H54 (cell line): ENCODE measurements at regions not wholly inside any gene's neighbourhood (a gene's known extent, or its start where the extent isn't known, plus 50 kb on each side); places are given as distances from the start of the nearest gene placed in this dataset.

Experiments used
- DNase-seq: peaks from one replicate; pipeline ENCODE4 v3.0.0; 2011; ENCODE audit warnings: low spot score, mixed read lengths; ENCODE audit not compliant: insufficient read length
- FAIRE-seq: peaks from 3 replicates; lab custom pipeline; 2011; peaks lifted over from hg19 to GRCh38; lab: Jason Lieb, UNC
- POLR2A ChIP-seq: IDR thresholded peaks from 2 replicates; pipeline ENCODE4 v1.6.1; 2011; ENCODE audit warnings: low read depth, mild to moderate bottlenecking, low read length

GRCh38 chr3:182116386-182116785 is 404.7 kb downstream of the SOX2 start:
- no peak for FAIRE-seq
- no peak for TF ChIP-seq POLR2A
- DNase-seq, result no peak

DNA sequence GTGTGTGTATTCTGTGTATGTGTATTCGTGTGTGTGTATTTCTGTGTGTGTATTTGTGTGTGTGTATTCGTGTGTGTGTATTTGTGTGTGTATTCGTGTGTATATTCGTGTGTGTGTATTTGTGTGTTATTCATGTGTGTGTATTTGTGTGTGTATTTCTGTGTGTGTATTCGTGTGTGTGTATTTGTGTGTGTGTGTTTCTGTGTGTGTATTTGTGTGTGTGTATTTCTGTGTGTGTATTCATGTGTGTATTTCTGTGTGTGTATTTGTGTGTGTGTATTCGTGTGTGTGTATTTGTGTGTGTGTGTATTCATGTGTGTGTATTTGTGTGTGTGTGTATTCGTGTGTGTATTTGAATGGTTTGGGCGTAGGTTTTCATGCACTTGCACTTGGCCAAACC is 405.4 kb downstream of the SOX2 start:
- no peak for TF ChIP-seq POLR2A
- no peak for DNase-seq
- FAIRE-seq, result peak; percentile 84

DNA sequence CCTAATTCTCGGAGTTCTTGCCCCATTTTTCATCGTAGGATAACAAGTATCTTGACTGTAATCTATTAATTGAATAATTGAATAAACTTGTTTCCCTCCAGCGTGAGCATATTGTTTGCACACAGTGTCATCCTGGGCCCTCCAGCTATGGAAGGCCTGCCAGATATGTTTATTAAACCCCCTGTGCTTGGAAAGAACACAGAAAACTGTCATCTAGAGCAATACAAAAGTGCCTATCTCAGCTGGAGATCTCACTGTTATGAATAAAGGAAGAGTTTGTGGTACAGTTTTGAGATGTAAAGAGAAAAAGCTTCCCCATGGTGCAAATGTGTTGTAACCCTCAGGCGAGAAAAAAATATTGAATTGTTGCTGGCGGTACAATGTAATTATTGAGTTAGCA is 405.9 kb downstream of the SOX2 start:
- TF ChIP-seq POLR2A, result no peak
- no peak for DNase-seq

GRCh38 chr3:182118066-182118465 is 406.3 kb downstream of the SOX2 start:
- DNase-seq (peak; percentile 21), FAIRE-seq (peak; percentile 96)
- no peak for TF ChIP-seq POLR2A

More for the DNA sequence above, 405.9 kb downstream of the SOX2 start:
- FAIRE-seq, result peak; percentile 57

GRCh38 chr3:182121401-182121800 is 409.7 kb downstream of the SOX2 start:
- TF ChIP-seq POLR2A, result no peak
- DNase-seq (no peak), FAIRE-seq (no peak)

DNA sequence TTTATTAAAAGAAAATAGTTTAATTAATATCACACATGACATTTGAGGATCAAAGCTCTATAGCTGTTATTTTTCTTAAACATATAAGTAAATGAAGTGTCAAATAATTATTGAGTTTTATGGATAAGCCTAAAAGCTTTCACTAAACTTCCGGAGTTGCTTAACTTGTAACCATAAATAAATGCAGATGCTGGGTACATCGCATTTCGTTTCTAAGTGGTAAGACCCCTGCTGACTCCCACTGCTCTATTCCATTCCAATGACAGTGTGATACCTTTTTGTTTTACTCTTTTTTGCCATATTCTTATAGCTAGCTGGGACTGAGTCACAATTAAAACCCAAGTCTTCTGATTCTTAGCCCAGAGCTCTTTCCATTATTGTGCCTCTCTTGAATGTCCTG is 411.1 kb downstream of the SOX2 start:
- DNase-seq (no peak), FAIRE-seq (no peak)
- TF ChIP-seq POLR2A, result no peak

GRCh38 chr3:182124187-182124586 is 412.5 kb downstream of the SOX2 start:
- FAIRE-seq (no peak), DNase-seq (no peak)
- TF ChIP-seq POLR2A, result no peak

DNA sequence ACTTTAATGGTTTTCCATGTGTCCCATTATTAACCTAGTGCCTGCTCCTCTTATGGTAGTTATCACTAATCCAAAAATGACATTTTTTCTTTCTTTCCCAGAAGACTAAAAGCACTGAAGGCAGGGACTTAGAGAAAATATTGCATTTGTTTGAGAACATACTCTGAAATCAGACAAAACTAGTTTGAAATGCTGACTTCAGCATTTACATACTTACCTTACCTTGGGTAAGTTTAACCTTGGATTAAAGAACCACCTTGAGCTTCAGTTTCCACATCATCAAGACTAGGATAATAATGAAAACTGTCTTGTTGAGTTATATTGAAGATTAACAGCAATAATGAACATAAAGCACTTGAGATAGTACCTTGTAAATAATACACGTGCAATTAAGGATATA is 413.0 kb downstream of the SOX2 start:
- DNase-seq (no peak), FAIRE-seq (peak; percentile 30)
- no peak for TF ChIP-seq POLR2A

DNA sequence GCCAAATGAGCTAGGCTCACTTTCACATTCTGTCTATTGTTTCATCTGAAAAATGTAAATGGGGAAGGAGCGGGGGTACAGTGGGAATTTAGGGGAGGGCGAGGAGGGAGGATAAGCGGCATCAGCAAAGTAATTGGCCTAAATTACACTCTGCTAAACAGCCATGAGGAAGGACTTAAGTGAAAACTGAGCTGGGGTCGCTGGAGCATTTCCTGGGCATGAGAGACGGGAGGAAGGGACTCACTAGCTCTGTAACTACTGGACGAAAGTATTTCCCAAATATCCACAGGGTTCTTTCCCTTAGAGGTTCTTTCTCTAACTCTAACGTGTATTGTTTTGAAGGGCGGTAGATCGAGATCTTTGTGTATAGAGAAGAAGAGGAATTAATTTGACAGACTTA is 418.0 kb downstream of the SOX2 start:
- FAIRE-seq (no peak), DNase-seq (no peak)
- no peak for TF ChIP-seq POLR2A

DNA sequence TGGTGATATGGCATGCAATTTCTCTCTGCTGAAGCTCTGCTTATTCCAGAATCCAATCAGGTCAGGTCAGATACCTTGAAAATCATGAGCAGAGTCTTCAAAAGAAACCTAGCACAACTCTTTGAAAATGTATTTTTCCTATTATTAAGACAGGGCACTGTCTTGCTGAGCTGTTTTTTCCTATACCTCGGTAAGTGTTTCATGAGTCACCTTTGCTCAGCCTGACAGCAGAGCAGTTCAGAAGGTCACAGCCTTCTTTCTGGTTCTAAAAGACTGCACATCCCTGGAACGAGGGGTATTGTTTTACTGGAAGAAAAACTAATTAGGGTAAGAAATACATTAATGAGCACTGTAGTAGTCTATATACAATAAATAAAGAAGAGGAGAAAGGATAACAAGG is 422.0 kb downstream of the SOX2 start:
- TF ChIP-seq POLR2A, result no peak
- DNase-seq, result no peak
- no peak for FAIRE-seq

- FAIRE-seq, result no peak
- no peak for TF ChIP-seq POLR2A
- no peak for DNase-seq
Observed at GRCh38 chr3:182135056-182135455, 423.3 kb downstream of the SOX2 start.

DNA sequence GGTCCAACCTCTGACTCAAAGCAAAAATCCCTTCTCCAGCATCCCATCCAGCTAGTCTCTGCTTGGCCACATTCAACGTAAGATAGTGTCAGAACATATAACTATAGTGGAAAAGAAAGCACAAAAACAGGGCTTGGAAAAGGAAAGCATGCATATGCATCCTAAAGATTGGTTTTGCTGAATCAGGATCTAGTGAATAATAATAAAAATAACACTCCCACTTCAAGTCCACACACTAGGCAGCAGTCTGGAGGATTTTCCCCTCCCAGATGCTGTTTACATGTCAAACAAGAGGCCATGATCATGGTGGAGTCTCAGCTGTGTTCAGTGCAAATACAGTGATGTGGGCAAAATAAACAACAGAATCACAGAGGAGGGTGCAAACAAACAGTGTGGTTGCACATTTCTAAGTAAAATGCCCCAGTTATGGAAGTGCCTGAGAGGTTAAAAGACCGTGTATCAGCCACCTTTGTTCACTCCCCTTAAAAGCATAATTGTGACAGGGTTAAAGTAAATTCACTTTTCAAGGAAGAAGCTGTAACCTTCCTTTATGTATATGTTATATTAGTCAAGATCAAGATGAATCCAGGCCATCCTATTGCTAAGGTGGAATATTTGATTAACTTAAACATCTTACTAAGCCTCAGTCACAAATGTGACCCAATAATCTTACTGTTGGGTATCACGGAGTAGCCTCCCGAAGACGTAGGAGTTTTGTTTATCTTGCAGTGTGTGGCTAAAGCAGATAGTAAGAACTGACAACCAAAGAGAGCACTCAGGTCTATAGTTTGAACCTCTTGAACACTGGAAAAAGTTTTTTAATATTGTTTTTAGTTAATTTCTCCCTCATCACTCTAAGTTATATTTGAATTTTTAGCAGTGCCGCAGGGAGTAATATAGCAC is 424.5 kb downstream of the SOX2 start:
- DNase-seq, result no peak
- no peak for FAIRE-seq
- no peak for TF ChIP-seq POLR2A

- FAIRE-seq (no peak), DNase-seq (no peak)
- TF ChIP-seq POLR2A, result no peak
Observed at GRCh38 chr3:182138393-182138792, 426.7 kb downstream of the SOX2 start.

GRCh38 chr3:182139627-182140357 is 428.1 kb downstream of the SOX2 start:
- DNase-seq (no peak), FAIRE-seq (no peak)
- TF ChIP-seq POLR2A, result no peak
